ENCODE measurements at regions not wholly inside any gene's neighbourhood (a gene's known extent, or its start where the extent isn't known, plus 50 kb on each side); places are given as distances from the start of the nearest gene placed in this dataset.

DNA sequence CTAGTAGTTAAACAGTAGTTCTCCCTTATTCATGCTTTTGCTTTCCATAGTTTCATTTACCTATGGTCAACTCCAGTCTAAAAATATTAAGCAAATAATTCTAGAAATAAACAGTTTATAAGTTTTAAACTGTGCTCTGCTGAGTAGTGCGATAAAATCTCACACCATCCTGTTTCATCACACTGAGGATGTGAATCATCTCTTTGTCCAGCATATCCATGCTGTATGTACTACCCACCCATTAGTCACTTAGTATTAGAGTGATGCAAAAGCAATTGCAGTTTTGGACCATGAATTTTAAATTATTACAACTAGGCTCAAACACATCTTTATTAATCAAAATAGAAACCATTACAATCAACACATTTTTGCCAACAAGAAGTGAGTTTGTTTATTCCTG, 187.4 kb downstream of the TEX13C start:
- H3K36me3 ChIP-seq, result no peaks in the 10 kb centered on the region
- no peak overlapping the region for H3K27ac ChIP-seq
- no peaks in the 10 kb centered on the region for H3K4me1 ChIP-seq
- H3K27me3 ChIP-seq, result no peaks in the 10 kb centered on the region
- TF ChIP-seq, protein P1, sequence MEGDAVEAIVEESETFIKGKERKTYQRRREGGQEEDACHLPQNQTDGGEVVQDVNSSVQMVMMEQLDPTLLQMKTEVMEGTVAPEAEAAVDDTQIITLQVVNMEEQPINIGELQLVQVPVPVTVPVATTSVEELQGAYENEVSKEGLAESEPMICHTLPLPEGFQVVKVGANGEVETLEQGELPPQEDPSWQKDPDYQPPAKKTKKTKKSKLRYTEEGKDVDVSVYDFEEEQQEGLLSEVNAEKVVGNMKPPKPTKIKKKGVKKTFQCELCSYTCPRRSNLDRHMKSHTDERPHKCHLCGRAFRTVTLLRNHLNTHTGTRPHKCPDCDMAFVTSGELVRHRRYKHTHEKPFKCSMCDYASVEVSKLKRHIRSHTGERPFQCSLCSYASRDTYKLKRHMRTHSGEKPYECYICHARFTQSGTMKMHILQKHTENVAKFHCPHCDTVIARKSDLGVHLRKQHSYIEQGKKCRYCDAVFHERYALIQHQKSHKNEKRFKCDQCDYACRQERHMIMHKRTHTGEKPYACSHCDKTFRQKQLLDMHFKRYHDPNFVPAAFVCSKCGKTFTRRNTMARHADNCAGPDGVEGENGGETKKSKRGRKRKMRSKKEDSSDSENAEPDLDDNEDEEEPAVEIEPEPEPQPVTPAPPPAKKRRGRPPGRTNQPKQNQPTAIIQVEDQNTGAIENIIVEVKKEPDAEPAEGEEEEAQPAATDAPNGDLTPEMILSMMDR (IDR thresholded peaks at IDR 0.05), result no peak
- TF ChIP-seq POLR2AphosphoS5 (IDR thresholded peaks at IDR 0.05) (no peak), POLR2A (IDR thresholded peaks at IDR 0.05) (no peak), EP300 (IDR thresholded peaks at IDR 0.05) (no peak)
- WGBS, 5 donors, result 87 to 96% (median 92%) methylated on average over 1 of the region's 1 CpG
- no peak for DNase-seq
- no peak overlapping the region for H3K4me3 ChIP-seq
- H3K9me3 ChIP-seq, result peaks cover 0 to 12% (median 2%) of the 10 kb centered on the region in 4 donors
- intact Hi-C loops (cut with DNase I; ENCODE audit: low total_unique reads), result no loop called here

DNA sequence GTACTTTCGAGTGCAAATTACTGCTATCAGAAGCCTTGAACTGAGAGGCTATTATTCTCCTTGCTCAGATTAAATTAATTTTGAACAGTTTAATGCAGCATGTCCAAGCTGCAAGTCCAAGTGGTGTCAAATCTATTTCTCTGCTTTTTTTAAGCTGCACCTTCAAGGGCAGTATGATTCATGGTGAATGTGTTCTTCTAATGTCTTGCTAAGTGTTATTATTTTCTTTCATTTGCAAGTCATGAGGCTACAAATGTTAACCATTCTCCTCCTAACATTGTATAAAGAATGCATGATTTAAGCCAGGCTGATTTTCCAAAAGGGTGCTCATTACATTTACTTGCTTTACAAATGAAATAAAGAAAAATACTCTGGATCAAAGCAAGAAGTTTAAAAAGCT, 200.4 kb downstream of the TEX13C start:
- no peaks in the 10 kb centered on the region for H3K9me3 ChIP-seq
- H3K4me3 ChIP-seq, result no peak overlapping the region
- intact Hi-C loops (cut with DNase I; ENCODE audit: low total_unique reads), result no loop called here
- no peaks in the 10 kb centered on the region for H3K4me1 ChIP-seq
- DNase-seq, result no peak
- H3K27me3 ChIP-seq, result no peaks in the 10 kb centered on the region
- no peaks in the 10 kb centered on the region for H3K36me3 ChIP-seq
- 43 to 72% (median 64%) methylated on average over 1 of the region's 1 CpG for WGBS, 5 donors
- TF ChIP-seq EP300 (IDR thresholded peaks at IDR 0.05) (no peak), POLR2AphosphoS5 (IDR thresholded peaks at IDR 0.05) (no peak), POLR2A (IDR thresholded peaks at IDR 0.05) (no peak)
- TF ChIP-seq, protein P1 (IDR thresholded peaks at IDR 0.05), result no peak
- no peak overlapping the region for H3K27ac ChIP-seq

DNA sequence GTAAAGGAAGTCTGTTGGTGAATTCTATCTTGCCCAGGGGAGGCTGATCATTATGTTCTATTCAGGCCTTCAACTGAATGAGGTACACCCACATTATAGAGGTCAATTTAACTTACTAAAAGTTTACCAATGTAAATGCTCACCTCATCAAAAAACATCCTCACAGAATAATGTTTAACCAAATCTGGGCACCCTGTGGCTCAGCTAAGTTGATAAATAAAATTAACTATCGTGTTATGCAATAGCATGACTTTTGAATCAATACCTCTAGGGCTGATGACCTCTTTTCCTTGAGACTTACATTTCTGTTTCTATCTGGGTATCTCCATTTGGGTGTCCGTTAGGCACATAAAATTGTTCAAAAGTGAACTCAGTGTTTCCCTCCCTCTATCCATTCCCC, 203.1 kb downstream of the TEX13C start:
- 36 to 85% (median 38%) methylated on average over 2 of the region's 2 CpGs for WGBS, 5 donors
- TF ChIP-seq POLR2AphosphoS5 (IDR thresholded peaks at IDR 0.05) (no peak), EP300 (IDR thresholded peaks at IDR 0.05) (no peak), POLR2A (IDR thresholded peaks at IDR 0.05) (no peak)
- TF ChIP-seq, protein P1 (IDR thresholded peaks at IDR 0.05), result no peak
- intact Hi-C loops (cut with DNase I; ENCODE audit: low total_unique reads), result no loop called here

DNA sequence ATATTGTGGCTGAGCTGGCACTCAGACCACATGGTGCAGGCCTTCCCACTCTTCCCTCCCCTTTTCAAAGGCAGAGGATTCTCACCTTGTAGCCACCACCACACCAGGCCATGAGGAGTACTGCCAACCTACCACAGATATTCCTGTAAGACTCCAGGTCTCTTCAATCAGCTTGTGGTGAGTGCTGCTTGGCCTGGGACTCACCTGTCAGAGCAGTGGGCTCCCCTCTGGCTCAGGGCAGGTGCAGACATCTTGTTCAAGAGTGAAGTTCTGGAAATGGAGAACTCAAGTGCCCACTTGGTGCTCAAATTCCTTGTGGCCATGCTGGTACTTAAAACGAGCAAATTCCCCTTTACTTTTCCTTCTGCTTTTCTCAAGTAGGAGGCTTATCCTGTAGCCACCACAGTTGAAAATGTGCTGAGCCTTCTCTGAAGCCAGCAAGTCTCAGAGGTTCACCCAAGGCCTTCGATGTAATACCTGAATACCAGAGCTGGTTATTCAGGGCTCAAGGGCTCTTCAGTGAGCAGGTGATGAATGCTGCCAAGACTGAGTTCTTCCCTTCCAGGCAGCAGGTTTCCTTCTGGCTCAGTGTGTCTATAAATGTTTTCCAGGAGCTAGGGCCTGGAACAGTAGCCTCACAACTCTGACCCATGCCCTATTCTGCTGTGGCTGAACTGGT, 212.9 kb downstream of the TEX13C start:
- H3K9me3 ChIP-seq, result peaks cover 0 to under 1% (median 0%) of the 10 kb centered on the region in 4 donors
- WGBS, 5 donors, result 42 to 73% (median 62%) methylated on average over 2 of the region's 2 CpGs
- no peak overlapping the region for H3K27ac ChIP-seq
- no peaks in the 10 kb centered on the region for H3K27me3 ChIP-seq
- TF ChIP-seq POLR2AphosphoS5 (IDR thresholded peaks at IDR 0.05), result no peak
- no peak for TF ChIP-seq EP300 (IDR thresholded peaks at IDR 0.05)
- TF ChIP-seq POLR2A (IDR thresholded peaks at IDR 0.05), result no peak
- TF ChIP-seq, protein P1 (IDR thresholded peaks at IDR 0.05), result no peak
- DNase-seq, result no peak
- H3K36me3 ChIP-seq, result no peaks in the 10 kb centered on the region
- intact Hi-C loops (cut with DNase I; ENCODE audit: low total_unique reads), result no loop called here
- H3K4me1 ChIP-seq, result no peaks in the 10 kb centered on the region
- no peak overlapping the region for H3K4me3 ChIP-seq

More for the DNA sequence above, 203.1 kb downstream of the TEX13C start:
- Histone ChIP-seq H3K4me3 (no peak overlapping the region), H3K27me3 (no peaks in the 10 kb centered on the region), H3K27ac (no peak overlapping the region), H3K9me3 (no peaks in the 10 kb centered on the region), H3K36me3 (no peaks in the 10 kb centered on the region), H3K4me1 (no peaks in the 10 kb centered on the region)
- DNase-seq, result no peak
